ENCODE measurements at regions not wholly inside any gene's neighbourhood (a gene's known extent, or its start where the extent isn't known, plus 50 kb on each side); places are given as distances from the start of the nearest gene placed in this dataset.
"Not testable (repeated sequence)": the region's sequence is repeated elsewhere in the genome, so short reads cannot be mapped to it uniquely, and the experiment has no call there.

- DNase-seq: not testable (repeated sequence)
Observed at GRCh38 chrX:3881898-3882552, 168.6 kb upstream of the PRKX start.

GRCh38 chrX:3881255-3881895 is 167.9 kb upstream of the PRKX start:
- DNase-seq: not testable (repeated sequence)

- DNase-seq: not testable (repeated sequence)
Observed at GRCh38 chrX:3876393-3876792, 162.9 kb upstream of the PRKX start.

- DNase-seq: not testable (repeated sequence)
Observed at GRCh38 chrX:3875638-3876037, 162.2 kb upstream of the PRKX start.

- DNase-seq: not testable (repeated sequence)
Observed at GRCh38 chrX:3872226-3872879, 158.9 kb upstream of the PRKX start.

- not testable (repeated sequence) for DNase-seq
Observed at GRCh38 chrX:3867067-3867831, 153.8 kb upstream of the PRKX start.

GRCh38 chrX:3858332-3858731 is 144.9 kb upstream of the PRKX start:
- not testable (repeated sequence) for DNase-seq

- not testable (repeated sequence) for DNase-seq
Observed at GRCh38 chrX:3843522-3844145, 130.2 kb upstream of the PRKX start.

GRCh38 chrX:3842822-3843521 is 129.5 kb upstream of the PRKX start:
- DNase-seq: not testable (repeated sequence)

GRCh38 chrX:3838754-3839153 is 125.3 kb upstream of the PRKX start:
- not testable (repeated sequence) for DNase-seq

GRCh38 chrX:3837958-3838643 is 124.7 kb upstream of the PRKX start:
- not testable (repeated sequence) for DNase-seq

- DNase-seq: not testable (repeated sequence)
Observed at GRCh38 chrX:3837211-3837610, 123.8 kb upstream of the PRKX start.

- not testable (repeated sequence) for DNase-seq
Observed at GRCh38 chrX:3833761-3834542, 120.5 kb upstream of the PRKX start.

- DNase-seq: not testable (repeated sequence)
Observed at GRCh38 chrX:3830020-3830419, 116.6 kb upstream of the PRKX start.

- DNase-seq: not testable (repeated sequence)
Observed at GRCh38 chrX:3829041-3829531, 115.6 kb upstream of the PRKX start.

GRCh38 chrX:3828378-3829040 is 115.1 kb upstream of the PRKX start:
- not testable (repeated sequence) for DNase-seq

- DNase-seq: not testable (repeated sequence)
Observed at GRCh38 chrX:3824008-3824407, 110.6 kb upstream of the PRKX start.

GRCh38 chrX:3820167-3820566 is 106.7 kb upstream of the PRKX start:
- no peak for DNase-seq

- DNase-seq: not testable (repeated sequence)
Observed at GRCh38 chrX:3817480-3817879, 104.0 kb upstream of the PRKX start.
